Liver (tissue), 8 donors: ENCODE measurements at regions not wholly inside any gene's neighbourhood (a gene's known extent, or its start where the extent isn't known, plus 50 kb on each side); places are given as distances from the start of the nearest gene placed in this dataset.

Source experiments
- DNase-seq: peaks from one replicate; pipeline ENCODE4 v3.0.0-alpha.2; 2017; ENCODE audit warnings: low spot score
- H3K27ac ChIP-seq, 2 donors: one replicate each; pipeline ENCODE4 v1.7.0; 2013; ENCODE audit warnings: inconsistent platforms in 2 of 2, low read length in 2 of 2, control low read depth in 1 of 2, low read depth in 1 of 2, mild to moderate bottlenecking in 1 of 2
- H3K27me3 ChIP-seq, 4 donors: one replicate each; pipeline versions ENCODE4 v1.6.1 to v1.7.0; 2013; ENCODE audit warnings: low read length in 3 of 4, inconsistent platforms in 1 of 4, mild to moderate bottlenecking in 1 of 4, moderate library complexity in 1 of 4; ENCODE audit not compliant: control insufficient read depth in 4 of 4, insufficient read depth in 4 of 4
- H3K36me3 ChIP-seq, 4 donors: one replicate each; pipeline versions ENCODE4 v1.6.1 to v1.7.0; 2013; ENCODE audit warnings: low read length in 3 of 4, mild to moderate bottlenecking in 3 of 4, low read depth in 1 of 4, moderate library complexity in 1 of 4; ENCODE audit not compliant: control insufficient read depth in 4 of 4, insufficient read depth in 3 of 4
- H3K4me1 ChIP-seq, 4 donors: one replicate each; pipeline versions ENCODE4 v1.6.1 to v1.7.0; 2013; ENCODE audit warnings: low read length in 3 of 4, mild to moderate bottlenecking in 3 of 4, moderate library complexity in 1 of 4; ENCODE audit not compliant: control insufficient read depth in 4 of 4, insufficient read depth in 4 of 4
- H3K4me3 ChIP-seq, 3 donors: one replicate each; pipeline versions ENCODE4 v1.6.1 to v1.7.0; 2013; ENCODE audit warnings: low read length in 3 of 3, control low read depth in 1 of 3, low read depth in 1 of 3, mild to moderate bottlenecking in 1 of 3
- H3K9ac ChIP-seq, 2 donors: one replicate each; pipeline ENCODE4 v1.7.0; 2013; ENCODE audit warnings: low read length in 2 of 2, mild to moderate bottlenecking in 2 of 2, moderate library complexity in 2 of 2, control low read depth in 1 of 2, low read depth in 1 of 2
- H3K9me3 ChIP-seq, 4 donors: one replicate each; pipeline versions ENCODE4 v1.6.1 to v1.7.0; 2013; ENCODE audit warnings: low read length in 3 of 4; ENCODE audit not compliant: control insufficient read depth in 4 of 4
- EGR1 ChIP-seq, 2 donors: IDR thresholded peaks; 2 replicates each; pipeline ENCODE4 v1.6.1; 2016 to 2018; ENCODE audit warnings: antibody characterized with exemption in 2 of 2, low read depth in 2 of 2
- FOXA1 ChIP-seq: IDR thresholded peaks from 2 replicates; pipeline ENCODE4 v1.6.1; 2016; ENCODE audit warnings: antibody characterized with exemption
- FOXA2 ChIP-seq: IDR thresholded peaks from 2 replicates; pipeline ENCODE4 v1.6.1; 2016; ENCODE audit warnings: antibody characterized with exemption
- GABPA ChIP-seq, 2 donors: IDR thresholded peaks in 1 of 2; conservative IDR thresholded peaks in 1 of 2; 2 replicates each; pipeline ENCODE4 v1.6.1; 2016; ENCODE audit warnings: antibody characterized with exemption in 2 of 2, mild to moderate bottlenecking in 1 of 2, moderate library complexity in 1 of 2
- HNF4A ChIP-seq, 2 donors: conservative IDR thresholded peaks; 2 replicates each; pipeline ENCODE4 v1.6.1; 2016; ENCODE audit warnings: antibody characterized with exemption in 2 of 2, mild to moderate bottlenecking in 2 of 2
- HNF4G ChIP-seq: IDR thresholded peaks from 2 replicates; pipeline ENCODE4 v1.6.1; 2016; ENCODE audit warnings: antibody characterized with exemption
- JUND ChIP-seq, 2 donors: IDR thresholded peaks; 2 replicates each; pipeline ENCODE4 v1.6.1; 2016; ENCODE audit warnings: antibody characterized with exemption in 2 of 2
- NR2F2 ChIP-seq: IDR thresholded peaks from 2 replicates; pipeline ENCODE4 v1.6.1; 2016; ENCODE audit warnings: antibody characterized with exemption
- RAD21 ChIP-seq, 2 donors: IDR thresholded peaks; 2 replicates each; pipeline ENCODE4 v1.6.1; 2016; ENCODE audit warnings: antibody characterized with exemption in 2 of 2, mild to moderate bottlenecking in 2 of 2
- RXRA ChIP-seq, 2 donors: IDR thresholded peaks; 2 replicates each; pipeline ENCODE4 v1.6.1; 2017 to 2018; ENCODE audit warnings: antibody characterized with exemption in 2 of 2, mild to moderate bottlenecking in 1 of 2
- SP1 ChIP-seq: IDR thresholded peaks from 2 replicates; pipeline ENCODE4 v1.6.1; 2018; ENCODE audit warnings: antibody characterized with exemption, mild to moderate bottlenecking
- YY1 ChIP-seq: IDR thresholded peaks from 2 replicates; pipeline ENCODE4 v1.6.1; 2016; ENCODE audit warnings: antibody characterized with exemption, mild to moderate bottlenecking
- WGBS: extraction: QIAGEN DNeasy Blood & Tissue Kit; methylation state at CpG from one replicate; pipeline ENCODE4 v1.1.7; 2013; 5-methylcytosine and 5-hydroxymethylcytosine counted together
- TF ChIP-seq, protein P1 (sequence below): fragments of 150-350 bp; IDR thresholded peaks from 2 replicates; pipeline ENCODE4 v1.5.1; 2017; ENCODE audit warnings: improper control_type of control experiment, low read depth, low read length; ENCODE audit not compliant: missing input control
- TF ChIP-seq, protein P2 (sequence below): IDR thresholded peaks from 2 replicates; pipeline ENCODE4 v1.6.1; 2016; ENCODE audit warnings: antibody characterized with exemption
- TF ChIP-seq, protein P3 (sequence below): IDR thresholded peaks from 2 replicates; pipeline ENCODE4 v1.6.1; 2016; ENCODE audit warnings: antibody characterized with exemption
- TF ChIP-seq, protein P4 (sequence below): IDR thresholded peaks from 2 replicates; pipeline ENCODE4 v1.6.1; 2016; ENCODE audit warnings: antibody characterized with exemption, mild to moderate bottlenecking
- donor health status: healthy.
- donor health status: healthy.
- donor health status: healthy.
- donor health status: healthy.
- donor health status: healthy.

DNA sequence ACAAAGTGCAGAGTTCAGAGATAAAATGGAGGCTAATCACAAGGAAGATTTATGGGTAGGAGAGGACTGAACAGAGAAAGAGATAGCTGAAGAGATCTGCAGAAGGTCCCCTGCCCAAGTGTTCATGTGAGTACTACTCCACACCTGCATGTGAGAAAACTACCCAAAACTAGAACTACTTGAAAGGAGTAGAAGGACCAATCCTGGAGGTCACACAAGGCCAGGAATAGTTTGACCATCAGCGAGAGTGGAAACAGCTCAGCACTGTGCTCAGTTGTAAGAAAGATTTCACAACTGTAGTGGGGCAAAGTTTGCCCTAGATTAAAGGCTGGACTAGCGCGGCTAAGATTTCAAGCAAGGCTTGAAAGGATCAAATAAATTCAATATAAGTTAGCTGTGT, 422.7 kb upstream of the LCORL start:
- Histone ChIP-seq H3K27me3 (no peaks in the 10 kb centered on the region), H3K4me3 (no peak overlapping the region), H3K27ac (no peak overlapping the region), H3K9me3 (no peaks in the 10 kb centered on the region), H3K9ac (no peak overlapping the region), H3K36me3 (no peaks in the 10 kb centered on the region), H3K4me1 (no peaks in the 10 kb centered on the region)
- DNase-seq = no peak
- WGBS = 56% methylated on average over 3 of the region's 3 CpGs
- no peak for TF ChIP-seq HNF4A (conservative IDR thresholded peaks at IDR 0.05)
- TF ChIP-seq HNF4G = no peak
- TF ChIP-seq NR2F2 = no peak
- TF ChIP-seq FOXA2 = no peak
- no peak for TF ChIP-seq SP1
- no peak for TF ChIP-seq RXRA (IDR thresholded peaks at IDR 0.05)
- no peak for TF ChIP-seq JUND (IDR thresholded peaks at IDR 0.05)
- TF ChIP-seq, protein P1, sequence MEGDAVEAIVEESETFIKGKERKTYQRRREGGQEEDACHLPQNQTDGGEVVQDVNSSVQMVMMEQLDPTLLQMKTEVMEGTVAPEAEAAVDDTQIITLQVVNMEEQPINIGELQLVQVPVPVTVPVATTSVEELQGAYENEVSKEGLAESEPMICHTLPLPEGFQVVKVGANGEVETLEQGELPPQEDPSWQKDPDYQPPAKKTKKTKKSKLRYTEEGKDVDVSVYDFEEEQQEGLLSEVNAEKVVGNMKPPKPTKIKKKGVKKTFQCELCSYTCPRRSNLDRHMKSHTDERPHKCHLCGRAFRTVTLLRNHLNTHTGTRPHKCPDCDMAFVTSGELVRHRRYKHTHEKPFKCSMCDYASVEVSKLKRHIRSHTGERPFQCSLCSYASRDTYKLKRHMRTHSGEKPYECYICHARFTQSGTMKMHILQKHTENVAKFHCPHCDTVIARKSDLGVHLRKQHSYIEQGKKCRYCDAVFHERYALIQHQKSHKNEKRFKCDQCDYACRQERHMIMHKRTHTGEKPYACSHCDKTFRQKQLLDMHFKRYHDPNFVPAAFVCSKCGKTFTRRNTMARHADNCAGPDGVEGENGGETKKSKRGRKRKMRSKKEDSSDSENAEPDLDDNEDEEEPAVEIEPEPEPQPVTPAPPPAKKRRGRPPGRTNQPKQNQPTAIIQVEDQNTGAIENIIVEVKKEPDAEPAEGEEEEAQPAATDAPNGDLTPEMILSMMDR = no peak
- TF ChIP-seq YY1 = no peak
- TF ChIP-seq, protein P2, sequence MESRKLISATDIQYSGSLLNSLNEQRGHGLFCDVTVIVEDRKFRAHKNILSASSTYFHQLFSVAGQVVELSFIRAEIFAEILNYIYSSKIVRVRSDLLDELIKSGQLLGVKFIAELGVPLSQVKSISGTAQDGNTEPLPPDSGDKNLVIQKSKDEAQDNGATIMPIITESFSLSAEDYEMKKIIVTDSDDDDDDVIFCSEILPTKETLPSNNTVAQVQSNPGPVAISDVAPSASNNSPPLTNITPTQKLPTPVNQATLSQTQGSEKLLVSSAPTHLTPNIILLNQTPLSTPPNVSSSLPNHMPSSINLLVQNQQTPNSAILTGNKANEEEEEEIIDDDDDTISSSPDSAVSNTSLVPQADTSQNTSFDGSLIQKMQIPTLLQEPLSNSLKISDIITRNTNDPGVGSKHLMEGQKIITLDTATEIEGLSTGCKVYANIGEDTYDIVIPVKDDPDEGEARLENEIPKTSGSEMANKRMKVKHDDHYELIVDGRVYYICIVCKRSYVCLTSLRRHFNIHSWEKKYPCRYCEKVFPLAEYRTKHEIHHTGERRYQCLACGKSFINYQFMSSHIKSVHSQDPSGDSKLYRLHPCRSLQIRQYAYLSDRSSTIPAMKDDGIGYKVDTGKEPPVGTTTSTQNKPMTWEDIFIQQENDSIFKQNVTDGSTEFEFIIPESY = no peak
- TF ChIP-seq GABPA (IDR thresholded peaks at IDR 0.05 in 1 of 2, conservative IDR thresholded peaks at IDR 0.05 in 1 of 2) = no peak
- TF ChIP-seq, protein P3, sequence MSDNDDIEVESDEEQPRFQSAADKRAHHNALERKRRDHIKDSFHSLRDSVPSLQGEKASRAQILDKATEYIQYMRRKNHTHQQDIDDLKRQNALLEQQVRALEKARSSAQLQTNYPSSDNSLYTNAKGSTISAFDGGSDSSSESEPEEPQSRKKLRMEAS = no peak
- TF ChIP-seq EGR1 (IDR thresholded peaks at IDR 0.05; ENCODE audit: low read depth in 2 of 2) = no peak
- TF ChIP-seq RAD21 (IDR thresholded peaks at IDR 0.05) = no peak
- no peak for TF ChIP-seq FOXA1
- TF ChIP-seq, protein P4, sequence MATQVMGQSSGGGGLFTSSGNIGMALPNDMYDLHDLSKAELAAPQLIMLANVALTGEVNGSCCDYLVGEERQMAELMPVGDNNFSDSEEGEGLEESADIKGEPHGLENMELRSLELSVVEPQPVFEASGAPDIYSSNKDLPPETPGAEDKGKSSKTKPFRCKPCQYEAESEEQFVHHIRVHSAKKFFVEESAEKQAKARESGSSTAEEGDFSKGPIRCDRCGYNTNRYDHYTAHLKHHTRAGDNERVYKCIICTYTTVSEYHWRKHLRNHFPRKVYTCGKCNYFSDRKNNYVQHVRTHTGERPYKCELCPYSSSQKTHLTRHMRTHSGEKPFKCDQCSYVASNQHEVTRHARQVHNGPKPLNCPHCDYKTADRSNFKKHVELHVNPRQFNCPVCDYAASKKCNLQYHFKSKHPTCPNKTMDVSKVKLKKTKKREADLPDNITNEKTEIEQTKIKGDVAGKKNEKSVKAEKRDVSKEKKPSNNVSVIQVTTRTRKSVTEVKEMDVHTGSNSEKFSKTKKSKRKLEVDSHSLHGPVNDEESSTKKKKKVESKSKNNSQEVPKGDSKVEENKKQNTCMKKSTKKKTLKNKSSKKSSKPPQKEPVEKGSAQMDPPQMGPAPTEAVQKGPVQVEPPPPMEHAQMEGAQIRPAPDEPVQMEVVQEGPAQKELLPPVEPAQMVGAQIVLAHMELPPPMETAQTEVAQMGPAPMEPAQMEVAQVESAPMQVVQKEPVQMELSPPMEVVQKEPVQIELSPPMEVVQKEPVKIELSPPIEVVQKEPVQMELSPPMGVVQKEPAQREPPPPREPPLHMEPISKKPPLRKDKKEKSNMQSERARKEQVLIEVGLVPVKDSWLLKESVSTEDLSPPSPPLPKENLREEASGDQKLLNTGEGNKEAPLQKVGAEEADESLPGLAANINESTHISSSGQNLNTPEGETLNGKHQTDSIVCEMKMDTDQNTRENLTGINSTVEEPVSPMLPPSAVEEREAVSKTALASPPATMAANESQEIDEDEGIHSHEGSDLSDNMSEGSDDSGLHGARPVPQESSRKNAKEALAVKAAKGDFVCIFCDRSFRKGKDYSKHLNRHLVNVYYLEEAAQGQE = no peak

DNA sequence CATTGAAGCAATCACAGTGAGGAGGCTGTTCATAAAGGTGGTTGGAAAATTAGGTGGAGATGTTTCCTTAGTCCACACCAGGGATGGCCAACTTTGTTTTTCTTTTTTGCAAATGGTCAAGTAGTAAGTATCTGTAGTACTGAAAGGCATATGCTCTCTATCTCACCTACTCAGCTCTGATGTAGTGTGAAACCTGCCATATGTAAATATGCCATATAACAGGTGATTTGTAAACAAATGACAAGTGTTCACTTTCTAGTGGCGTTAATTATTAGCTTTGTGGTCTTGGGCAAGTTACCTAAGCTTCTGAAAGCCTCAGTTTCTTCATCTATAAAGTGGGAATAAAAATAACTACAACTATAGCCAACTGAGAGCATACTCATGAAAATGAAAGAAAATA, 421.4 kb upstream of the LCORL start:
- 49% methylated on average over 1 of the region's 1 CpG for WGBS
- H3K36me3 ChIP-seq = no peaks in the 10 kb centered on the region
- H3K27ac ChIP-seq = no peak overlapping the region
- no peak for DNase-seq
- no peaks in the 10 kb centered on the region for H3K27me3 ChIP-seq
- no peak overlapping the region for H3K4me3 ChIP-seq
- no peaks in the 10 kb centered on the region for H3K9me3 ChIP-seq
- TF ChIP-seq JUND (IDR thresholded peaks at IDR 0.05) (no peak), EGR1 (IDR thresholded peaks at IDR 0.05; ENCODE audit: low read depth in 2 of 2) (no peak), FOXA1 (no peak), RAD21 (IDR thresholded peaks at IDR 0.05) (no peak)
- TF ChIP-seq, protein P1 = no peak
- TF ChIP-seq, protein P3 = no peak
- no peak overlapping the region for H3K9ac ChIP-seq
- no peaks in the 10 kb centered on the region for H3K4me1 ChIP-seq
